H1 (cell line): ENCODE measurements at regions not wholly inside any gene's neighbourhood (a gene's known extent, or its start where the extent isn't known, plus 50 kb on each side); places are given as distances from the start of the nearest gene placed in this dataset.

Experiments used
- CTCF ChIA-PET: fragments of 300-600 bp; sonication (Branson Sonifier 250); formaldehyde crosslinking; loops from one replicate; lab custom pipeline; 2021; ENCODE audit not compliant: partially characterized antibody; lab: Charles Lee
- POLR2A ChIA-PET: fragments of 300-600 bp; sonication (Branson Sonifier 250); formaldehyde crosslinking; loops from one replicate; lab custom pipeline; 2021; ENCODE audit warnings: inconsistent platforms; ENCODE audit not compliant: partially characterized antibody; lab: Charles Lee
- DNase-seq, 2 experiments: peaks; one replicate each; pipeline versions ENCODE4 v3.0.0 to v3.0.0-alpha.2; 2010 to 2022; ENCODE audit warnings: low spot score in 2 of 2, low read depth in 1 of 2, mixed read lengths in 1 of 2
- FAIRE-seq: peaks from 2 replicates; lab custom pipeline; 2011; peaks lifted over from hg19 to GRCh38; lab: Jason Lieb, UNC
- H2AFZ ChIP-seq: 2 replicates; pipeline ENCODE4 v1.8.1; 2012; ENCODE audit warnings: low read length, inconsistent platforms
- H2AK5ac ChIP-seq: 2 replicates; pipeline ENCODE4 v1.6.1; 2013; ENCODE audit warnings: low read depth, low read length
- H2BK120ac ChIP-seq: replicated peaks from 2 replicates; pipeline ENCODE3; 2013; ENCODE audit warnings: low read depth, low read length, inconsistent platforms
- H2BK12ac ChIP-seq: 2 replicates; pipeline ENCODE4 v1.6.1; 2013; ENCODE audit warnings: low read depth, low read length
- H2BK15ac ChIP-seq: 2 replicates; pipeline ENCODE4 v1.6.1; 2013; ENCODE audit warnings: low read length
- H2BK20ac ChIP-seq: 2 replicates; pipeline ENCODE4 v1.6.1; 2013; ENCODE audit warnings: low read length
- H2BK5ac ChIP-seq: 2 replicates; pipeline ENCODE4 v1.6.1; 2013; ENCODE audit warnings: low read depth, low read length
- H3K14ac ChIP-seq: 2 replicates; pipeline ENCODE4 v1.6.1; 2013; ENCODE audit warnings: inconsistent platforms; ENCODE audit not compliant: insufficient read length
- H3K18ac ChIP-seq: 2 replicates; pipeline ENCODE4 v1.6.1; 2013; ENCODE audit warnings: low read length; ENCODE audit errors: extremely low read depth
- H3K23ac ChIP-seq: 2 replicates; pipeline ENCODE4 v1.6.1; 2013; ENCODE audit warnings: inconsistent platforms; ENCODE audit not compliant: insufficient read length
- H3K23me2 ChIP-seq: 2 replicates; pipeline ENCODE4 v1.6.1; 2013; ENCODE audit warnings: low read depth, low read length
- H3K27ac ChIP-seq: 2 replicates; pipeline ENCODE4 v1.6.1; 2011; ENCODE audit warnings: low read depth, low read length, inconsistent platforms
- H3K27me3 ChIP-seq, 4 experiments: replicated peaks in 1 of 4; 1 replicate in 1 of 4; 2 replicates in 3 of 4; pipeline versions ENCODE4 v1.6.1 to v1.8.1; 2011 to 2013; ENCODE audit warnings: low read length in 3 of 4, mild to moderate bottlenecking in 3 of 4, inconsistent platforms in 2 of 4, mixed read lengths in 2 of 4, moderate library complexity in 1 of 4; ENCODE audit not compliant: control insufficient read depth in 3 of 4, insufficient read depth in 3 of 4; ENCODE audit errors: extremely low read depth in 1 of 4
- H3K36me3 ChIP-seq, 4 experiments: 2 replicates each; pipeline versions ENCODE4 v1.6.1 to v1.8.1; 2011 to 2013; ENCODE audit warnings: mild to moderate bottlenecking in 4 of 4, low read length in 3 of 4, moderate library complexity in 2 of 4, control low read depth in 1 of 4, inconsistent platforms in 1 of 4; ENCODE audit not compliant: insufficient read depth in 4 of 4, control insufficient read depth in 2 of 4
- H3K4ac ChIP-seq: replicated peaks from 2 replicates; pipeline ENCODE3; 2013; ENCODE audit warnings: low read length, low read depth, mixed read lengths, inconsistent platforms; ENCODE audit not compliant: insufficient read length
- H3K4me1 ChIP-seq, 4 experiments: replicated peaks in 1 of 4; 1 replicate in 1 of 4; 2 replicates in 3 of 4; pipeline versions ENCODE4 v1.6.1 to v1.8.1; 2011 to 2013; ENCODE audit warnings: low read length in 3 of 4, inconsistent platforms in 2 of 4, mixed read lengths in 1 of 4; ENCODE audit not compliant: insufficient read depth in 4 of 4, control insufficient read depth in 3 of 4
- H3K4me2 ChIP-seq, 2 experiments: 2 replicates each; pipeline versions ENCODE4 v1.6.1 to v1.8.1; 2011 to 2013; ENCODE audit warnings: low read depth in 2 of 2, low read length in 2 of 2, control low read depth in 1 of 2, inconsistent platforms in 1 of 2, mild to moderate bottlenecking in 1 of 2; ENCODE audit not compliant: insufficient read depth in 1 of 2
- H3K4me3 ChIP-seq, 4 experiments: fragments of 200-600, 300-600 bp in 1 of 4; sonication (generic), shearing (Covaris generic), sonication (Bioruptor Twin) in 1 of 4; 2 replicates each; pipeline versions ENCODE4 v1.5.1 to v1.8.1; 2011 to 2016; ENCODE audit warnings: low read length in 4 of 4, low read depth in 3 of 4, control low read depth in 2 of 4, inconsistent platforms in 2 of 4, mild to moderate bottlenecking in 2 of 4, mixed read lengths in 1 of 4, moderate library complexity in 1 of 4; ENCODE audit not compliant: insufficient read depth in 2 of 4; ENCODE audit errors: extremely low read depth in 1 of 4
- H3K56ac ChIP-seq: replicated peaks from 2 replicates; pipeline ENCODE3; 2013; ENCODE audit warnings: low read depth, mild to moderate bottlenecking, mixed read lengths, low read length, inconsistent platforms; ENCODE audit not compliant: insufficient read length
- H3K79me1 ChIP-seq: 2 replicates; pipeline ENCODE4 v1.6.1; 2013; ENCODE audit warnings: low read depth, low read length, control low read depth
- H3K79me2 ChIP-seq, 2 experiments: 2 replicates each; pipeline versions ENCODE4 v1.6.1 to v1.8.1; 2012 to 2013; ENCODE audit warnings: low read length in 2 of 2, mild to moderate bottlenecking in 2 of 2, inconsistent platforms in 1 of 2; ENCODE audit not compliant: insufficient read depth in 2 of 2, control insufficient read depth in 1 of 2
- H3K9ac ChIP-seq, 4 experiments: replicated peaks in 1 of 4; 1 replicate in 1 of 4; 2 replicates in 3 of 4; pipeline versions ENCODE4 v1.6.1 to v1.8.1; 2011 to 2013; ENCODE audit warnings: low read depth in 3 of 4, low read length in 3 of 4, control low read depth in 2 of 4, mild to moderate bottlenecking in 2 of 4, moderate library complexity in 2 of 4, inconsistent platforms in 1 of 4; ENCODE audit errors: extremely low read depth in 1 of 4
- H3K9me3 ChIP-seq, 2 experiments: 2 replicates each; pipeline versions ENCODE4 v1.6.1 to v1.8.1; 2012 to 2013; ENCODE audit warnings: mild to moderate bottlenecking in 2 of 2, moderate library complexity in 2 of 2, control low read depth in 1 of 2, inconsistent platforms in 1 of 2, low read depth in 1 of 2, low read length in 1 of 2, mixed read lengths in 1 of 2; ENCODE audit not compliant: insufficient read depth in 2 of 2
- H4K20me1 ChIP-seq, 2 experiments: replicated peaks in 1 of 2; 2 replicates each; pipeline versions ENCODE3 to v1.8.1; 2011 to 2013; ENCODE audit warnings: inconsistent platforms in 2 of 2, low read length in 2 of 2, mild to moderate bottlenecking in 1 of 2; ENCODE audit not compliant: insufficient read depth in 2 of 2, control insufficient read depth in 1 of 2
- H4K5ac ChIP-seq: 2 replicates; pipeline ENCODE4 v1.6.1; 2013; ENCODE audit warnings: low read length, low read depth, mixed read lengths, inconsistent platforms; ENCODE audit not compliant: insufficient read length
- H4K8ac ChIP-seq: 2 replicates; pipeline ENCODE4 v1.8.0; 2013; ENCODE audit warnings: mild to moderate bottlenecking, moderate library complexity, low read length, inconsistent platforms; ENCODE audit not compliant: insufficient read depth; ENCODE audit errors: extremely low read depth
- H4K91ac ChIP-seq: replicated peaks from 2 replicates; pipeline ENCODE3; 2013; ENCODE audit warnings: low read length, mixed read lengths, inconsistent platforms; ENCODE audit not compliant: insufficient read length
- EP300 ChIP-seq, 2 experiments: IDR thresholded peaks; 1 replicate in 1 of 2; 2 replicates in 1 of 2; pipeline ENCODE4 v1.6.1; 2011 to 2012; ENCODE audit warnings: low read depth in 2 of 2, low read length in 2 of 2, mild to moderate bottlenecking in 2 of 2, borderline replicate concordance in 1 of 2, inconsistent platforms in 1 of 2, moderate library complexity in 1 of 2
- SP4 ChIP-seq: IDR thresholded peaks from 2 replicates; pipeline ENCODE4 v1.6.1; 2012; ENCODE audit warnings: low read length, inconsistent platforms
- TF ChIP-seq, protein P1 (sequence below): IDR thresholded peaks from 2 replicates; pipeline ENCODE4 v1.6.1; 2012; ENCODE audit warnings: low read length, inconsistent platforms

DNA sequence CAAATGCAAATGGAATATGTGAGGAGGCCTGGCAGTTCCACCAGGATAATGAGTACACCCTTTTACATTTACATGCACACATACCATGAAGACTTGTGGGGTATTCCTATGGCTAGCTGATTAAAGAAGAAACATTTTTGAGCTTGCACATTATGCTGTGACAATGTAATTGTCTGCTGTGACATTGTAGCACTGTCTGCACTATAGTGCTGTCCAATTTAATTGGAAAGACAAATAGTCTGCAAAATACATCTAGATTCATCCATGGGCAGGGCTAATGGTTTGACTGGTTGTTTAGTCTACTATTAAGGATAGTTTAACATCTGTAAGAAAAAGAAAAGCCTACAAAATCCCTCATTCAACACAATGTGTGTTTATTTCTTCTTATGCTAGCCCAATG lies 1005.6 kb upstream of the LRFN5 start:
- H3K4me1 ChIP-seq = no peaks in the 10 kb centered on the region
- no peak overlapping the region for H2AFZ ChIP-seq
- no peak overlapping the region for H2BK5ac ChIP-seq
- H3K14ac ChIP-seq = no peak overlapping the region
- H3K27ac ChIP-seq = no peak overlapping the region
- no peak overlapping the region for H2AK5ac ChIP-seq
- no peaks in the 10 kb centered on the region for H3K23me2 ChIP-seq
- no peak overlapping the region for H3K23ac ChIP-seq
- no peak overlapping the region for H3K9ac ChIP-seq
- no peak overlapping the region for H3K4me2 ChIP-seq
- H3K4ac ChIP-seq = no peak overlapping the region
- no peak overlapping the region for H3K4me3 ChIP-seq
- no peak overlapping the region for H3K56ac ChIP-seq
- no peak for DNase-seq
- no peak overlapping the region for H4K91ac ChIP-seq
- no peaks in the 10 kb centered on the region for H3K9me3 ChIP-seq
- no peak overlapping the region for H2BK15ac ChIP-seq
- no peaks in the 10 kb centered on the region for H4K20me1 ChIP-seq
- no peak overlapping the region for H2BK12ac ChIP-seq
- no peak overlapping the region for H2BK120ac ChIP-seq
- no peaks in the 10 kb centered on the region for H3K79me1 ChIP-seq
- H2BK20ac ChIP-seq = no peak overlapping the region
- H4K5ac ChIP-seq = no peak overlapping the region
- FAIRE-seq = no peak
- no peaks in the 10 kb centered on the region for H3K36me3 ChIP-seq
- CTCF ChIA-PET = interaction anchor here (0.5 kb wide), 1 partner anchor 189 kb away, joined by 3 read pairs; no protein-coding TSS in a partner anchor
- H3K79me2 ChIP-seq = no peaks in the 10 kb centered on the region
- no peak overlapping the region for H4K8ac ChIP-seq
- POLR2A ChIA-PET = no interaction called here
- no peak overlapping the region for H3K18ac ChIP-seq
- H3K27me3 ChIP-seq = no peaks in the 10 kb centered on the region
- TF ChIP-seq EP300 (IDR thresholded peaks at IDR 0.05; ENCODE audit: borderline replicate concordance in 1 of 2, low read depth in 2 of 2, low read length in 2 of 2) (no peak), SP4 (no peak)
- TF ChIP-seq, protein P1, sequence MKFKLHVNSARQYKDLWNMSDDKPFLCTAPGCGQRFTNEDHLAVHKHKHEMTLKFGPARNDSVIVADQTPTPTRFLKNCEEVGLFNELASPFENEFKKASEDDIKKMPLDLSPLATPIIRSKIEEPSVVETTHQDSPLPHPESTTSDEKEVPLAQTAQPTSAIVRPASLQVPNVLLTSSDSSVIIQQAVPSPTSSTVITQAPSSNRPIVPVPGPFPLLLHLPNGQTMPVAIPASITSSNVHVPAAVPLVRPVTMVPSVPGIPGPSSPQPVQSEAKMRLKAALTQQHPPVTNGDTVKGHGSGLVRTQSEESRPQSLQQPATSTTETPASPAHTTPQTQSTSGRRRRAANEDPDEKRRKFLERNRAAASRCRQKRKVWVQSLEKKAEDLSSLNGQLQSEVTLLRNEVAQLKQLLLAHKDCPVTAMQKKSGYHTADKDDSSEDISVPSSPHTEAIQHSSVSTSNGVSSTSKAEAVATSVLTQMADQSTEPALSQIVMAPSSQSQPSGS = no peak
